ENCODE measurements at regions not wholly inside any gene's neighbourhood (a gene's known extent, or its start where the extent isn't known, plus 50 kb on each side); places are given as distances from the start of the nearest gene placed in this dataset.

GRCh38 chr1:75668813-75669212, 55.7 kb upstream of the ACADM start:
- no peak for DNase-seq

- no peak for DNase-seq
These were observed 52.8 kb upstream of the ACADM start for GRCh38 chr1:75671708-75672107.

DNA sequence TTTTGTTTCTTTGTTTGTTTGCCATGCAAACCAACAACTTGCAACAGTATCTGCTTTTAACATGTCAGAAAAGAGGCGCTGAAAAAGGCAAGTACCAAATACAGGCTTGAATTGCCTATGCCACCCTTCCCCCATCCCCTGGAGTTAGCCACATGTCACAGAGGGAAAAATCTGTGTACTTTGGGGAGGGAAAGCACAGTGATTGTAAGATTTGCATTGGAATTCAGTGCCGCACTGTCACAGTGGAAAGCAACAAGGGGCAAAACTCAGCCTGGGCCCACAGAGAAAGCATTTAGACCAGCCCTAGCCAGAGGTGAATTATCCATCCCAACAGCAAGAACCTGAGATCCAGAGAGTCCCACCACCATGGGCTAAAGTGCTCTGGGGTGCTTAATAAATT, 52.4 kb upstream of the ACADM start:
- no peak for DNase-seq

DNA sequence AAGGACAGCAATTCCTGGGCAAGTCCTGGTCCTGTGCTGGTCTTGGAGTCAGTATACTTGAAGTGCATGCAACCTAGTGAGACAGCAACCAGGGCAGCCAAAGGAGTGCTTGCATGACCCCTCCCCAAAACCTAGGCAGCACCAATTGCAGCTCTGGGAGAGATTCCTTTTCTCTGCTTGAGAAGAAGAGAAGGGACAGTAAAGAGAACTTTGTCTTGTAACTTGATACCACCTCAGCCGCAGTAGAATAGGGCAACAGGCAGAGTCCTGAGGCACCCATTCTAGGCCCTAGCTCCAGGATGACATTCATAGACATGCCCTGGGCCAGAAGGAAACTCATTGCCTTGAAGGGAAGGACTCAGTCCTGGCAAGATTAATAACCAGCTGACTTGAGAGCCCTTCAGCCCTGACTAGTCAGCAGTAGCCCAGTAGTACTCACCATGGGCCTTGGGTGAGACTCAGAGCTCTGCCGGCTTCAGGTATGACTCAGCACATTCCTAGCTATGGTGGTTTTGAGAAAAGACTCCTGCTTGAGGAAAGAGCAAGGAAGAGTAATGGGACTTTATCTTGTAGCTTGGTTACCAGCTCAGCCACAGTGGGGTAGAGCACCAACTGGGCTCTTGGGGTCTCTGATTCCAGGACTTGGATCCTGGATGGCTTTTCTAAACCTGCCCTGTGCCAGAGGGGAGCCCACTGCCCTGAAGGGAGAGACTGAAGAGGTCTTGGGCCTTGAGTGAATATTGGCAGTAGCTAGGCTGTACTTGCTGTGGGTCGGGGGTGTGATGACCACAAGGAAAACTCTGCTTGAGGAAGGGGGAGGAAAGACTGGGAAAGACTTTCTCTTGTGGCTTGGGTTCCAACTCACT, 51.7 kb upstream of the ACADM start:
- peak; percentile 70 for DNase-seq

GRCh38 chr1:75673399-75673798, 51.1 kb upstream of the ACADM start:
- no peak for DNase-seq

- DNase-seq, result no peak
These were observed 50.6 kb upstream of the ACADM start for GRCh38 chr1:75673885-75674284.

Data from T1000 (cell line).